SK-N-DZ (cell line): ENCODE measurements at regions not wholly inside any gene's neighbourhood (a gene's known extent, or its start where the extent isn't known, plus 50 kb on each side); places are given as distances from the start of the nearest gene placed in this dataset.

Source experiments
- DNase-seq: peaks from one replicate; pipeline ENCODE4 v3.0.0-alpha.2; 2015; ENCODE audit warnings: low spot score

DNA sequence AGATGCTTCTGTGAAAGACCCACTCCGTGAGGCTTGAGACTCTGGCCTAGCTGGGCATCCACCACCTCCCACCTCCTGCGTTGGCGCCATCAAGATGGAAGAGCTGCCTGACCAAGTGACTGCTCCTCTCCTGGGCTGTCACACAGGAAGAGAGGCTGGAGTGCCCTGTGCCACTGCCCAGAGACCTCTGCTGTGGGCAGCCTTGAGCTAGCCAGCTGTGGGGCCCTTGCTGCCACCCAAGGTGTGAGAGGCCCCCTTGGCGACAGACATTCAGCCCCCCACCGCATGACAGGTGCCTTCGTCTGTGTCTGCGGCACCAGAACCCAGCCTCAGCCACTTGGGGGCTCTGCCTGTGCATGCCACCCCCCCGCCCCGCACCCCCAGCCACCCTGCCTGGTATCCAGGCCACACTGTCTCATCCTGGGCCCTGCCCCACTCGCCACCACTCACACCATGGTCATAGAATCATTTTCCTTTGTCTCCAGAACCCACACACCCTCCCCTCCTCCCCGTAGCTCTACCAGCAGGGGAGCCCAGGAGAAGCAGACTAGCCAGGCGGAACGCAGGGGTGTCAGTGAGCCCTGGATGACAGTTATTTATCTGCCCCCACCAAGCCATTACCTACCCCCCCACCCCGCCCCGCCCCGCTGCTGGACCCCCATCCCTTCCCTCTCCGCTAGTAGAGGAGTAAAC lies 120.9 kb upstream of the LHX1 start:
- no peak for DNase-seq

- DNase-seq: no peak
Measured at GRCh38 chr17:36816907-36817288, 120.4 kb upstream of the LHX1 start.

- DNase-seq: no peak
Measured at GRCh38 chr17:36817483-36818048, 119.7 kb upstream of the LHX1 start.

DNA sequence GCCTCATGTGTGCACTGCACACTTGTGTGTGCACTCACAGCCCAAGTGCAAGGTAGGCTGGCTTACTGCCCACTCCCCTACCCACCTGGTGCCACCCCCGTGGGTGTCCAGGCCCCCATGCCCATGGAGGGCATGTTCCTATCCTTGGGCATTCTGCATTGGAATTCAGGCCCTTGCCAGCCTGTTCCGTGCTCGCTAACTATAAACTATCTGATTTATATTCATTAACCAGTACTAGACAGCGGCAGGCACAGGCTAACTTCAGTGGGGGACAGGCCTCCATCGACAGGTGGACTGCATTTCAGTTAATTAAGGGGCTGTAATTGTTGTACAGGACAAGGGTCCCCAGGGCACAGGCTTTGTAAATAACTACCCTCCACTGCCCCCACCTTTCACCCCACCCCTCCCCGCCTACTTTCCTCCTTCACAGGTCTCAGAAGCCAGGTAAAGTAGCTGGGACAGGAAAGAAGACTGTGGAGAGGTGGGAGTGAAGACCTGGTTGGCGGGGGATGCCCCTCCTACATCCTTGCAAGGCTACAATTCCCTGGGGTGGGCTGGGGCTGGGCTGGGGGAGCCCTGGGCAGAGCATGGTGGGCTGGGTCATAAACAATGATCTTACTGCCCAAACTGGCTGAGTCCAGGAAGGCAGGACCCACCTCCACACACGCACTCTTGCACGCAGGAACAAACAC lies 119.0 kb upstream of the LHX1 start:
- no peak for DNase-seq

DNA sequence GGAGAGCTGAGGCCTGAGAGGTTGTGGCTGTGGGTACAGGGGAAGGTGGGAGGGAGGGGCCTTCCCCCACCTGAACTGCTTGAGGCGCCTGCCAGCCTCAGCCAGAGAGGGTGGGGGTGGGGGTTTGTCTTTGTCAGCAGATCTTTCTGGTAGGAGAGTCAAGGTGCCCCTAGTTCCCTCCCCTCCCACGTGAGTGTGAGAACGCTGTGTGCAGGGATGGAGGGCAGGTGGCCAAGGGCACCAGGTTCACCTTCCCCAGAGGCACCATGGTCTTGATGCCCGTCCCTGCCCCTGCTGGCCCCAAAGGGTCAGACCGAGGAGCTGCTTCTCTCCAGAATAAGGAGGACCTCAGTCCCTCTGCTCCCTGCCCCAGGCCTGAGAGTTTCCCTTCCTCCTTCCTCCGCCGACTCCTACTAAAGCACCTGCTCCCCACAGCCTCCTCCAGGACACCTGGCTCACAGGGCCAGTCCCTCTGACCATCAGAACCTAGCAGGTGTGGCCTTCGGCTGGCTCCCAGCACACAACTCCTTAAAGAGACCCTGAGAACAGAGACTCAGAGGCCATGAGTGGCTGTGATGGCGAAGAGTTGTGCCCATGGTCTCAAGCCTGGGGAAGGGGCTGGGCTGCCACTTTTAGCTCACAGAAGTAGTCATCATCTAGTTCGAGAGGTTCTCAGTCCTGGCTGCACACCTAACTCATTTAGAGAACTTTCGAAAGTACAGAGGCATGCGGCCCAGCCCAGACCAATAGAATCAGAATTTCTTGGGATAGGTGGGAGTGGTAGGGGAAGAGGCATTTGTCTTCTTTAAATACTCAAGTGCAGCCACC lies 113.2 kb upstream of the LHX1 start:
- DNase-seq: no peak

DNA sequence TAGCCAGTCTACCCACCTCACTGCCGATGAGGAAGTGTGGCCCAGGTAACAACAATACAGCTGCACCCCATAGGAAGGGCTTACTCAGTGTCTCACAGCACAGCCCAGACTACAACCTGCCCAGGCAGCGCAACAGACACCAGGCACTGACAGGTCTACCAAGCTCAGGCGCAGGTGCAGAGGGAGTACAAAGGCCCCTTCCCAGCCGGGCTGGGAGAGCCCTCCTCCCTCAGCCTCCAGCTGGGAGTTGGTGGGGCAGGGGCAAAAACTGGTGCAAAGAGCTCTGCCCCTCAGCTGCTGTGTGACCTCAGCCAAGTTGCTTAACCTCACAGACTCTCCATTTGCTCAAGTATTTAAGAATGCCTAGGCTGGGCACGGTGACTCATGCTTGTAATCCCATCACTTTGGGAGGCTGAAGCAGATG lies 112.6 kb upstream of the LHX1 start:
- DNase-seq: no peak

- no peak for DNase-seq
Measured at GRCh38 chr17:36825113-36825512, 112.2 kb upstream of the LHX1 start.

- DNase-seq: no peak
Measured at GRCh38 chr17:36825521-36825920, 111.8 kb upstream of the LHX1 start.

- DNase-seq: no peak
Measured at GRCh38 chr17:36825951-36826350, 111.3 kb upstream of the LHX1 start.

- DNase-seq: no peak
Measured at GRCh38 chr17:36827081-36827480, 110.2 kb upstream of the LHX1 start.

DNA sequence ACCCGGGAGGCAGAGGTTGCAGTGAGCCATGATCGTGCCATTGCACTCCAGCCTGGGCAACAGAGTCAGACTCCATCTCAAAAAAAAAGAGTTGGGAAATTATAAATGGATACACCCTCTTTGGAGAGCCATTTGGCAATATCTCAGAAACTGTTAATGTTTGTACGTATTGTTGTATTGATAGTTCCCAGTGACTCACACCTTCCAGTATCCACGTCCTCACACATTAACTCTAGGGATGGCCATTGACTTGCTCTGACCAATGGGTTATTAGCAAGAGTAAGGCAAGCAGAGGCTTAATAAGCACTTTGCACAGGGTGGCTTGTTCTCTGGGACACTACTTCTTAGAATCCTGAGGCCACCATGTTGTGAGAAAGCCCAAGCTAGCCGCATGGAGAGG lies 107.6 kb upstream of the LHX1 start:
- no peak for DNase-seq

GRCh38 chr17:36833279-36833678 lies 104.0 kb upstream of the LHX1 start:
- no peak for DNase-seq

DNA sequence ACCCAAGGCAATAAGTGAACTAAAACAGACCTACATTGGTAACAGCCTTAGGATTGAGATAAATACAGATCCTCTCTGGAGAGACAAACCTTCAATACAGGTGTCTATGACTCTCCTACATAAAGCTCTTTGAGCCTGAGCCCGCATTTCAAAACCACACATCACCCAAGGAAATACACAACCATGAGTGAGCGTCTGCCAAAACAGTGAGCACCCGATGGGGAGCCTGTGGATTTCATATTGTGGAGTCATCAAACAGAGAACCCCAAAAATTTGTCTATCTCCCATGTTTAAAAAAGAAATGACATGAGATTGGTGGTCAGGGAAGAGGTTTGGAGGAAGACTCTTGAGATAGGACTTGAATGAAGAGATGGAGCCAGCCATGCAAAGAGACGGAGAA lies 102.2 kb upstream of the LHX1 start:
- DNase-seq: no peak

- no peak for DNase-seq
Measured at GRCh38 chr17:36837195-36837938, 99.9 kb upstream of the LHX1 start.

DNA sequence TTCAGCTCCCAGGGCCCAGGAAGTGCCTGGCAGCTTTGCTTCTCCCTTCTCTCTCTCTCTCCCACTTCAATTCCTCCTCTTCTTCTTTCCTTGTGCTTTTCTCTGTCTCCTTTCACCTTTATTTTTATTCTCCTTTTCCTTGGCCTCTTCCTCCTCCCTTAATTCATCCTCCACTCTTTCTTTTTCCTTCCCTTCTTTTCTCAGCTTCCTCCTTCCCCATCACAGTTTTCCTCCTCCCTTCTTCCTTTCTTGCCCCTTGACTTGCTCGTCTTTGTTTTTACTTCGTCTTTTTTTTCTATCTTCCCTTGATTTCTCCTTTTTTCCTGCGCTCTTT lies 99.4 kb upstream of the LHX1 start:
- no peak for DNase-seq

DNA sequence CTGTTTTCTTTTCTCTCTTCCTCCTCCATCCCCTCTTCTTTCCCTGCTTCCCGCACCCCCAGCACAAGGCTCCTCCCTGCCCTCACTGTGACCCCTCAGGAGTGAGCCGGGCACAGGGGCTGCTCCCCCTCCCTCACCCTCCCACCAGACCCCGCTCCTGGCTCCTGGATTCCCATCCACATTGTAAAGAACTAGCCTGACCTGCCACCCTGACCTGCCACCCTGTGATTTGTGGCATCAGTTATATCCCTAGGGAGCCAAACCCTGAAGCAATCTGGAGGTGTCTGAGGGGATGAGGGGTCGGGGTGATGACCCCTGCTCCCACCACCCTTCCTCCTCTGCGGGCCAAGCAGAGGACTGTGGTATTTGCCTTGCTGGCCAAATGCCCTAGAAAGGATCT lies 98.0 kb upstream of the LHX1 start:
- DNase-seq: no peak

- no peak for DNase-seq
Measured at GRCh38 chr17:36840796-36841195, 96.5 kb upstream of the LHX1 start.

- DNase-seq: no peak
Measured at GRCh38 chr17:36842231-36842819, 95.0 kb upstream of the LHX1 start.

GRCh38 chr17:36842963-36843558 lies 94.2 kb upstream of the LHX1 start:
- no peak for DNase-seq

GRCh38 chr17:36844013-36844412 lies 93.3 kb upstream of the LHX1 start:
- no peak for DNase-seq

DNA sequence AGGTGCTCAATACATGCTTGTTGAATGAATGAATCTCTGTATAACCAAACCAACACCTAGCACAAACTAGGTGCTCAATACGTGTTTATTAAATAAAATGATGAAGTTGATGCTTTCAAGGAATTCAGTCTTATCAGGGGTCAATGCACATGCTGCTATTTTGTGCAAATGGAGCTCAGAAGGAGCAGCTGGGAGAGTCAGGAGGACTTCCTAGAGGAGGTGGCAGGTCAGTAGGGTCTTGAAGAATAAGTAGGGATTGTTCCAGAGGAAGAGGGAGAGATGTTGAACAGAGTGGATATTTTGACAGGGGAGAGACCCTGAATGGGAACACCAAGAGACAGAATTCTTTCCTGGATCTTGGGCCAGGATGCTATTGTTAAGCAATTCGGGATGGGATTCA lies 92.7 kb upstream of the LHX1 start:
- DNase-seq: no peak
